ENCODE measurements at regions not wholly inside any gene's neighbourhood (a gene's known extent, or its start where the extent isn't known, plus 50 kb on each side); places are given as distances from the start of the nearest gene placed in this dataset.
"Not testable (repeated sequence)": the region's sequence is repeated elsewhere in the genome, so short reads cannot be mapped to it uniquely, and the experiment has no call there.

- no peak for DNase-seq
Measured at GRCh38 chr5:172529896-172530295, 75.6 kb upstream of the SH3PXD2B start.

GRCh38 chr5:172528440-172528839 is 74.1 kb upstream of the SH3PXD2B start:
- no peak for DNase-seq

GRCh38 chr5:172527559-172527958 is 73.2 kb upstream of the SH3PXD2B start:
- no peak for DNase-seq

- DNase-seq = no peak
Measured at GRCh38 chr5:172525996-172526360, 71.7 kb upstream of the SH3PXD2B start.

GRCh38 chr5:172525307-172525995 is 71.1 kb upstream of the SH3PXD2B start:
- DNase-seq = no peak

GRCh38 chr5:172524573-172525021 is 70.3 kb upstream of the SH3PXD2B start:
- no peak for DNase-seq

- no peak for DNase-seq
Measured at GRCh38 chr5:172523146-172523745, 68.9 kb upstream of the SH3PXD2B start.

- no peak for DNase-seq
Measured at GRCh38 chr5:172521338-172521932, 67.1 kb upstream of the SH3PXD2B start.

- no peak for DNase-seq
Measured at GRCh38 chr5:172511952-172512351, 57.6 kb upstream of the SH3PXD2B start.

- peak in 4 of 58 donors; percentile 13 to 32 (median 18) for DNase-seq
Measured at GRCh38 chr5:172509405-172509781, 55.1 kb upstream of the SH3PXD2B start.

GRCh38 chr5:172508471-172509404 is 54.4 kb upstream of the SH3PXD2B start:
- DNase-seq = no peak

- DNase-seq = not testable (repeated sequence)
Measured at GRCh38 chr5:172507485-172507884, 53.2 kb upstream of the SH3PXD2B start.

GRCh38 chr5:172506921-172507320 is 52.6 kb upstream of the SH3PXD2B start:
- DNase-seq = no peak

GRCh38 chr5:172506251-172506650 is 51.9 kb upstream of the SH3PXD2B start:
- no peak for DNase-seq

- DNase-seq = no peak
Measured at GRCh38 chr5:172505845-172506244, 51.5 kb upstream of the SH3PXD2B start.

- no peak for DNase-seq
Measured at GRCh38 chr5:172505403-172505759, 51.1 kb upstream of the SH3PXD2B start.

GRCh38 chr5:172504701-172505402 is 50.5 kb upstream of the SH3PXD2B start:
- no peak for DNase-seq

GRCh38 chr5:172503925-172504700 is 49.8 kb upstream of the SH3PXD2B start:
- DNase-seq = peak in 1 of 58 donors; percentile 35

Data from anterior cingulate cortex (tissue), 58 donors.